ENCODE measurements at regions not wholly inside any gene's neighbourhood (a gene's known extent, or its start where the extent isn't known, plus 50 kb on each side); places are given as distances from the start of the nearest gene placed in this dataset.

- DNase-seq (ENCODE audit: low spot score) = no peak
- Histone ChIP-seq H3K4me1 (no peaks in the 10 kb centered on the region), H3K4me3 (no peak overlapping the region), H3K27ac (no peak overlapping the region), H3K36me3 (no peaks in the 10 kb centered on the region), H3K9me3 (peaks cover 0 to 37% of the 10 kb centered on the region in 2 donors), H3K27me3 (no peaks in the 10 kb centered on the region)
- no peak for TF ChIP-seq CTCF (IDR thresholded peaks at IDR 0.05)
Measured at GRCh38 chr14:101489092-101489760, 72.1 kb upstream of the DIO3 start.

- Histone ChIP-seq H3K9me3 (peaks cover 0 to 26% of the 10 kb centered on the region in 2 donors), H3K27me3 (no peaks in the 10 kb centered on the region), H3K4me3 (no peak overlapping the region), H3K36me3 (no peaks in the 10 kb centered on the region), H3K4me1 (no peaks in the 10 kb centered on the region), H3K27ac (no peak overlapping the region)
- TF ChIP-seq CTCF (IDR thresholded peaks at IDR 0.05) = no peak
- DNase-seq (ENCODE audit: low spot score) = no peak
Measured at GRCh38 chr14:101490771-101491170, 70.5 kb upstream of the DIO3 start.

- no peak overlapping the region for H3K27ac ChIP-seq
- no peaks in the 10 kb centered on the region for H3K27me3 ChIP-seq
- peaks cover 0 to 15% of the 10 kb centered on the region in 2 donors for H3K9me3 ChIP-seq
- no peaks in the 10 kb centered on the region for H3K36me3 ChIP-seq
- no peaks in the 10 kb centered on the region for H3K4me1 ChIP-seq
- H3K4me3 ChIP-seq = no peak overlapping the region
- no peak for DNase-seq (ENCODE audit: low spot score)
- TF ChIP-seq CTCF (IDR thresholded peaks at IDR 0.05) = no peak
Measured at GRCh38 chr14:101491841-101492240, 69.5 kb upstream of the DIO3 start.

GRCh38 chr14:101492716-101493115 is 68.6 kb upstream of the DIO3 start:
- Histone ChIP-seq H3K27me3 (no peaks in the 10 kb centered on the region), H3K27ac (no peak overlapping the region), H3K4me3 (no peak overlapping the region), H3K4me1 (no peaks in the 10 kb centered on the region), H3K36me3 (no peaks in the 10 kb centered on the region), H3K9me3 (peaks cover 0 to 8% of the 10 kb centered on the region in 2 donors)
- DNase-seq (ENCODE audit: low spot score) = peak; percentile 32
- TF ChIP-seq CTCF (IDR thresholded peaks at IDR 0.05) = no peak

GRCh38 chr14:101494826-101495225 is 66.5 kb upstream of the DIO3 start:
- H3K4me1 ChIP-seq = no peaks in the 10 kb centered on the region
- no peaks in the 10 kb centered on the region for H3K9me3 ChIP-seq
- H3K27ac ChIP-seq = no peak overlapping the region
- TF ChIP-seq CTCF (IDR thresholded peaks at IDR 0.05) = no peak
- no peaks in the 10 kb centered on the region for H3K36me3 ChIP-seq
- no peak overlapping the region for H3K4me3 ChIP-seq
- H3K27me3 ChIP-seq = no peaks in the 10 kb centered on the region
- peak; percentile 16 for DNase-seq (ENCODE audit: low spot score)

GRCh38 chr14:101495284-101495683 is 66.0 kb upstream of the DIO3 start:
- Histone ChIP-seq H3K4me1 (no peaks in the 10 kb centered on the region), H3K4me3 (no peak overlapping the region), H3K36me3 (no peaks in the 10 kb centered on the region), H3K27me3 (no peaks in the 10 kb centered on the region), H3K9me3 (no peaks in the 10 kb centered on the region), H3K27ac (no peak overlapping the region)
- DNase-seq (ENCODE audit: low spot score) = peak; percentile 28
- no peak for TF ChIP-seq CTCF (IDR thresholded peaks at IDR 0.05)

All from right atrium auricular region (tissue), 2 donors.